DOHH2 (cell line): ENCODE measurements at regions not wholly inside any gene's neighbourhood (a gene's known extent, or its start where the extent isn't known, plus 50 kb on each side); places are given as distances from the start of the nearest gene placed in this dataset.

ENCODE experiments used
- CTCF ChIP-seq: fragments of 200-600 bp; sonication (generic); IDR thresholded peaks from one replicate; pipeline ENCODE4 v1.5.1; 2014; ENCODE audit warnings: antibody characterized with exemption, mild to moderate bottlenecking, low read depth, low read length; ENCODE audit not compliant: poor library complexity, severe bottlenecking
- EZH2phosphoT487 ChIP-seq: fragments of 200-600 bp; sonication (generic); IDR thresholded peaks from 2 replicates; pipeline ENCODE4 v1.6.1; 2017; ENCODE audit warnings: borderline replicate concordance, mild to moderate bottlenecking, antibody characterized with exemption, low read length, moderate library complexity, mixed read lengths

GRCh38 chr11:11171854-11172253, 181.2 kb downstream of the CSNK2A3 start:
- no peak for TF ChIP-seq CTCF
- TF ChIP-seq EZH2phosphoT487, result no peak
